RWPE1 (cell line): ENCODE measurements at regions not wholly inside any gene's neighbourhood (a gene's known extent, or its start where the extent isn't known, plus 50 kb on each side); places are given as distances from the start of the nearest gene placed in this dataset.

Experiments used
- CTCF ChIA-PET: fragments of 350-600 bp; sonication (Branson Sonifier 250); formaldehyde crosslinking; extraction: SDS; loops from one replicate; lab custom pipeline; 2021; lab: Yijun Ruan, JAX
- POLR2A ChIA-PET: fragments of 400-600 bp; formaldehyde crosslinking; extraction: SDS; loops from one replicate; lab custom pipeline; 2020; ENCODE audit warnings: antibody characterized with exemption; ENCODE audit not compliant: low non-redundant PET; lab: Yijun Ruan, JAX
- DNase-seq: peaks from one replicate; pipeline ENCODE4 v3.0.0; 2012; ENCODE audit warnings: low spot score
- H3K27ac ChIP-seq: fragments of 450-650 bp; 2 replicates; pipeline ENCODE4 v1.5.1; 2017
- CTCF ChIP-seq: fragments of 450-650 bp; conservative IDR thresholded peaks from 2 replicates; pipeline ENCODE4 v1.5.1; 2017; ENCODE audit warnings: low read depth, mild to moderate bottlenecking

GRCh38 chr12:84656705-84657104, 255.9 kb downstream of the SLC6A15 start:
- no peak overlapping the region for H3K27ac ChIP-seq
- DNase-seq: no peak
- ChIA-PET CTCF (interaction anchor here (0.6 kb wide), 1 partner anchor 379 kb away, joined by 3 read pairs; no protein-coding TSS in a partner anchor), POLR2A (no interaction called here)
- no peak for TF ChIP-seq CTCF

- ChIA-PET CTCF (interaction anchor here (0.6 kb wide), 2 partner anchors 341 to 907 kb away, joined by 3 read pairs; no protein-coding TSS in a partner anchor), POLR2A (no interaction called here)
- TF ChIP-seq CTCF: no peak
- H3K27ac ChIP-seq: no peak overlapping the region
- no peak for DNase-seq
These were observed 259.1 kb downstream of the SLC6A15 start for GRCh38 chr12:84653482-84653881.

GRCh38 chr12:84648425-84648824, 264.2 kb downstream of the SLC6A15 start:
- DNase-seq: no peak
- ChIA-PET POLR2A (no interaction called here), CTCF (no interaction called here)
- TF ChIP-seq CTCF: no peak
- no peak overlapping the region for H3K27ac ChIP-seq

GRCh38 chr12:84644908-84645307, 267.7 kb downstream of the SLC6A15 start:
- no peak for TF ChIP-seq CTCF
- H3K27ac ChIP-seq: no peak overlapping the region
- CTCF ChIA-PET: interaction anchor here (0.5 kb wide), 1 partner anchor 387 kb away, joined by 4 read pairs; no protein-coding TSS in a partner anchor
- POLR2A ChIA-PET: no interaction called here
- no peak for DNase-seq

- ChIA-PET CTCF (interaction anchor here (0.6 to 0.7 kb wide), 2 partner anchors 14 to 22 kb away, joined by 3 to 4 read pairs; no protein-coding TSS in a partner anchor), POLR2A (no interaction called here)
- H3K27ac ChIP-seq: no peak overlapping the region
- TF ChIP-seq CTCF: no peak
- no peak for DNase-seq
These were observed 268.6 kb downstream of the SLC6A15 start for GRCh38 chr12:84643993-84644392.

GRCh38 chr12:84641940-84642545, 270.6 kb downstream of the SLC6A15 start:
- DNase-seq: no peak
- H3K27ac ChIP-seq: no peak overlapping the region
- CTCF ChIA-PET: no interaction called here
- no peak for TF ChIP-seq CTCF
- POLR2A ChIA-PET: no interaction called here
